NCI-H226 (cell line): ENCODE measurements at regions not wholly inside any gene's neighbourhood (a gene's known extent, or its start where the extent isn't known, plus 50 kb on each side); places are given as distances from the start of the nearest gene placed in this dataset.
"Not testable (repeated sequence)": the region's sequence is repeated elsewhere in the genome, so short reads cannot be mapped to it uniquely, and the experiment has no call there.

Experiments
- DNase-seq: peaks from one replicate; pipeline ENCODE4 v3.0.0-alpha.2; 2015

GRCh38 chr12:126219654-126220279 is 1154.5 kb downstream of the AACS start:
- DNase-seq: no peak

- DNase-seq: no peak
These were observed 1158.8 kb downstream of the AACS start for GRCh38 chr12:126224032-126224431.

- DNase-seq: no peak
These were observed 1163.7 kb downstream of the AACS start for GRCh38 chr12:126228936-126229335.

GRCh38 chr12:126232711-126233110 is 1167.5 kb downstream of the AACS start:
- DNase-seq: no peak

GRCh38 chr12:126233625-126234024 is 1168.4 kb downstream of the AACS start:
- DNase-seq: no peak

- no peak for DNase-seq
These were observed 1178.7 kb downstream of the AACS start for GRCh38 chr12:126243814-126244440.

- no peak for DNase-seq
These were observed 1182.7 kb downstream of the AACS start for GRCh38 chr12:126247936-126248335.

GRCh38 chr12:126248871-126249403 is 1183.7 kb downstream of the AACS start:
- no peak for DNase-seq

- no peak for DNase-seq
These were observed 1193.0 kb downstream of the AACS start for GRCh38 chr12:126258190-126258589.

- no peak for DNase-seq
These were observed 1197.6 kb downstream of the AACS start for GRCh38 chr12:126262829-126263228.

GRCh38 chr12:126268222-126268621 is 1203.0 kb downstream of the AACS start:
- DNase-seq: no peak

GRCh38 chr12:126271159-126271558 is 1205.9 kb downstream of the AACS start:
- DNase-seq: no peak

GRCh38 chr12:126282691-126283090 is 1217.5 kb downstream of the AACS start:
- no peak for DNase-seq

- DNase-seq: no peak
These were observed 1221.0 kb downstream of the AACS start for GRCh38 chr12:126286203-126286602.

- DNase-seq: no peak
These were observed 1225.2 kb downstream of the AACS start for GRCh38 chr12:126290456-126290855.

GRCh38 chr12:126291987-126292386 is 1226.8 kb downstream of the AACS start:
- DNase-seq: not testable (repeated sequence)

GRCh38 chr12:126295652-126296051 is 1230.4 kb downstream of the AACS start:
- DNase-seq: no peak

GRCh38 chr12:126309278-126309677 is 1244.0 kb downstream of the AACS start:
- no peak for DNase-seq

GRCh38 chr12:126312457-126312856 is 1247.2 kb downstream of the AACS start:
- DNase-seq: no peak

GRCh38 chr12:126316411-126316810 is 1251.2 kb downstream of the AACS start:
- DNase-seq: no peak

- DNase-seq: no peak
These were observed 1272.6 kb downstream of the AACS start for GRCh38 chr12:126337556-126338441.

GRCh38 chr12:126342866-126343265 is 1277.6 kb downstream of the AACS start:
- DNase-seq: no peak

GRCh38 chr12:126343321-126343720 is 1278.1 kb downstream of the AACS start:
- DNase-seq: no peak

- no peak for DNase-seq
These were observed 1280.9 kb downstream of the AACS start for GRCh38 chr12:126346087-126346486.
